Adipocyte (in vitro differentiated cells): ENCODE measurements at regions not wholly inside any gene's neighbourhood (a gene's known extent, or its start where the extent isn't known, plus 50 kb on each side); places are given as distances from the start of the nearest gene placed in this dataset.

Experiments used
- DNase-seq: peaks from one replicate; pipeline ENCODE4 v3.0.0-alpha.2; 2015; ENCODE audit warnings: low read depth
- H3K27me3 ChIP-seq: replicated peaks from 2 replicates; pipeline ENCODE4 v1.7.0; 2013; ENCODE audit warnings: mild to moderate bottlenecking, low read length, moderate library complexity; ENCODE audit not compliant: control insufficient read depth, insufficient read depth
- H3K36me3 ChIP-seq: 2 replicates; pipeline ENCODE4 v1.7.0; 2013; ENCODE audit warnings: low read length, mild to moderate bottlenecking, moderate library complexity; ENCODE audit not compliant: control insufficient read depth, insufficient read depth, severe bottlenecking
- H3K4me1 ChIP-seq: 2 replicates; pipeline ENCODE4 v1.7.0; 2013; ENCODE audit warnings: mild to moderate bottlenecking, low read length, moderate library complexity; ENCODE audit not compliant: control insufficient read depth, insufficient read depth
- H3K4me3 ChIP-seq: 2 replicates; pipeline ENCODE4 v1.7.0; 2013; ENCODE audit warnings: mild to moderate bottlenecking, low read length, moderate library complexity
- H3K9ac ChIP-seq: 2 replicates; pipeline ENCODE4 v1.7.0; 2013; ENCODE audit warnings: mild to moderate bottlenecking, low read length, moderate library complexity
- H3K9me3 ChIP-seq: 2 replicates; pipeline ENCODE4 v1.7.0; 2013; ENCODE audit warnings: mild to moderate bottlenecking, low read length, moderate library complexity; ENCODE audit not compliant: control insufficient read depth

- DNase-seq = no peak
- Histone ChIP-seq H3K4me3 (no peak overlapping the region), H3K9ac (no peak overlapping the region), H3K9me3 (no peaks in the 10 kb centered on the region), H3K27me3 (no peaks in the 10 kb centered on the region), H3K4me1 (peaks cover 19% of the 10 kb centered on the region), H3K36me3 (no peaks in the 10 kb centered on the region)
Measured at GRCh38 chr10:20956843-20957242, 59.7 kb upstream of the NEBL start.

- H3K4me3 ChIP-seq = no peak overlapping the region
- no peaks in the 10 kb centered on the region for H3K36me3 ChIP-seq
- DNase-seq = no peak
- no peaks in the 10 kb centered on the region for H3K27me3 ChIP-seq
- H3K9me3 ChIP-seq = no peaks in the 10 kb centered on the region
- H3K4me1 ChIP-seq = peaks cover 19% of the 10 kb centered on the region
- H3K9ac ChIP-seq = no peak overlapping the region
Measured at GRCh38 chr10:20955355-20955893, 58.3 kb upstream of the NEBL start.

- H3K27me3 ChIP-seq = no peaks in the 10 kb centered on the region
- H3K36me3 ChIP-seq = no peaks in the 10 kb centered on the region
- no peak overlapping the region for H3K4me3 ChIP-seq
- DNase-seq = no peak
- no peak overlapping the region for H3K9ac ChIP-seq
- H3K9me3 ChIP-seq = no peaks in the 10 kb centered on the region
- peaks cover 19% of the 10 kb centered on the region for H3K4me1 ChIP-seq
Measured at GRCh38 chr10:20954519-20954918, 57.4 kb upstream of the NEBL start.

DNA sequence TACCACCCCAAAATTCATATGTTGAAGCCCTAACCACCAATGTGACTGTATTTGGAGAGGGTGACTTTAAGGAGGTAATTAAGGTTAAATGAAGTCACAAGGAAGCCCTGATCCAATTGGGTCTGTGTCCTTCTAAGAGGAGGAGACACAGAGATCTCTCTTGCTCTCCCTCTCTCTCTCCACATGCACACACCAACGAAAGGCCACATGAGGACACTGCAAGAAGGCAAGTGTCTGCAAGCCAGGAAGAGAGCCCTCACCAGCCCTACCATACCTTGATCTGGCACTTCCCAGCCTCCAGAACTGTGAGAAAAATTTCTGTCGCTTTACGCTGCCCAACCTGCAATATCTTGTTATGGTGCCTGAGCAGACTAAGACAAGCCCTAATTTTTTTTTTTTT, 56.0 kb upstream of the NEBL start:
- Histone ChIP-seq H3K4me3 (no peak overlapping the region), H3K9me3 (no peaks in the 10 kb centered on the region), H3K36me3 (no peaks in the 10 kb centered on the region), H3K9ac (no peak overlapping the region), H3K27me3 (no peaks in the 10 kb centered on the region), H3K4me1 (peaks cover 17% of the 10 kb centered on the region)
- no peak for DNase-seq

GRCh38 chr10:20949967-20950366, 52.9 kb upstream of the NEBL start:
- Histone ChIP-seq H3K36me3 (no peaks in the 10 kb centered on the region), H3K4me1 (no peaks in the 10 kb centered on the region)
- no peak for DNase-seq

GRCh38 chr10:20948686-20949327, 51.7 kb upstream of the NEBL start:
- H3K36me3 ChIP-seq = no peaks in the 10 kb centered on the region
- H3K9ac ChIP-seq = no peak overlapping the region
- H3K4me1 ChIP-seq = no peaks in the 10 kb centered on the region
- no peak overlapping the region for H3K4me3 ChIP-seq
- DNase-seq = no peak
- no peaks in the 10 kb centered on the region for H3K9me3 ChIP-seq
- peaks cover 5% of the 10 kb centered on the region for H3K27me3 ChIP-seq

More at GRCh38 chr10:20949967-20950366, 52.9 kb upstream of the NEBL start:
- H3K9ac ChIP-seq = no peak overlapping the region
- no peaks in the 10 kb centered on the region for H3K9me3 ChIP-seq
- no peak overlapping the region for H3K4me3 ChIP-seq
- H3K27me3 ChIP-seq = peaks cover 5% of the 10 kb centered on the region
